ENCODE measurements at regions not wholly inside any gene's neighbourhood (a gene's known extent, or its start where the extent isn't known, plus 50 kb on each side); places are given as distances from the start of the nearest gene placed in this dataset.
A peak's percentile ranks its signal among the peaks of the same experiment; 100 is the strongest.

GRCh38 chr6:40722553-40723258 lies 135.5 kb upstream of the LRFN2 start:
- TF ChIP-seq, protein P1, sequence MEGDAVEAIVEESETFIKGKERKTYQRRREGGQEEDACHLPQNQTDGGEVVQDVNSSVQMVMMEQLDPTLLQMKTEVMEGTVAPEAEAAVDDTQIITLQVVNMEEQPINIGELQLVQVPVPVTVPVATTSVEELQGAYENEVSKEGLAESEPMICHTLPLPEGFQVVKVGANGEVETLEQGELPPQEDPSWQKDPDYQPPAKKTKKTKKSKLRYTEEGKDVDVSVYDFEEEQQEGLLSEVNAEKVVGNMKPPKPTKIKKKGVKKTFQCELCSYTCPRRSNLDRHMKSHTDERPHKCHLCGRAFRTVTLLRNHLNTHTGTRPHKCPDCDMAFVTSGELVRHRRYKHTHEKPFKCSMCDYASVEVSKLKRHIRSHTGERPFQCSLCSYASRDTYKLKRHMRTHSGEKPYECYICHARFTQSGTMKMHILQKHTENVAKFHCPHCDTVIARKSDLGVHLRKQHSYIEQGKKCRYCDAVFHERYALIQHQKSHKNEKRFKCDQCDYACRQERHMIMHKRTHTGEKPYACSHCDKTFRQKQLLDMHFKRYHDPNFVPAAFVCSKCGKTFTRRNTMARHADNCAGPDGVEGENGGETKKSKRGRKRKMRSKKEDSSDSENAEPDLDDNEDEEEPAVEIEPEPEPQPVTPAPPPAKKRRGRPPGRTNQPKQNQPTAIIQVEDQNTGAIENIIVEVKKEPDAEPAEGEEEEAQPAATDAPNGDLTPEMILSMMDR (conservative IDR thresholded peaks at IDR 0.05; ENCODE audit: low read depth, low read length): peak; percentile 5
- DNase-seq (ENCODE audit: low read depth): peak; percentile 73
- H3K4me3 ChIP-seq (ENCODE audit: low read depth, low read length): no peak overlapping the region

DNA sequence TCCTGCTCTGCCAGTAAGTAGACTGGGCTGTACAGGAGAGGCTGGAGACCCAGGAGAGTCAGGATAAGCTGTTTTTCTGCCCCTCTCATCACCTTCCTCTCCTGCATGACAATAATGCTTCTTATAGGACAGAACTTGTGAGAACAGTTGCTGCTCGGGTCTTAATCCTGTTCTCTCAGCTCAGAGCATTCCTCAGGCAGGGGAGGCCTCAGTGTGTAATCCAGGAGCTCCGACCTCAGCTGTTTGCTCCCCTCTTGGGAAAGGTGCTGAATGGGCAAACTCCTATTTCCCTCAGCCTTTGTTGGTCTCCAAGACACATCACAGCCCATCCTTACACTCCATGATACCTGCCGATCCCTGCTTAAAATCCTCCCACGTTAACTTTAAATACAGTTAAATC lies 134.9 kb upstream of the LRFN2 start:
- H3K4me3 ChIP-seq (ENCODE audit: low read depth, low read length): no peak overlapping the region
- DNase-seq (ENCODE audit: low read depth): peak; percentile 3
- TF ChIP-seq, protein P1 (conservative IDR thresholded peaks at IDR 0.05; ENCODE audit: low read depth, low read length): no peak

DNA sequence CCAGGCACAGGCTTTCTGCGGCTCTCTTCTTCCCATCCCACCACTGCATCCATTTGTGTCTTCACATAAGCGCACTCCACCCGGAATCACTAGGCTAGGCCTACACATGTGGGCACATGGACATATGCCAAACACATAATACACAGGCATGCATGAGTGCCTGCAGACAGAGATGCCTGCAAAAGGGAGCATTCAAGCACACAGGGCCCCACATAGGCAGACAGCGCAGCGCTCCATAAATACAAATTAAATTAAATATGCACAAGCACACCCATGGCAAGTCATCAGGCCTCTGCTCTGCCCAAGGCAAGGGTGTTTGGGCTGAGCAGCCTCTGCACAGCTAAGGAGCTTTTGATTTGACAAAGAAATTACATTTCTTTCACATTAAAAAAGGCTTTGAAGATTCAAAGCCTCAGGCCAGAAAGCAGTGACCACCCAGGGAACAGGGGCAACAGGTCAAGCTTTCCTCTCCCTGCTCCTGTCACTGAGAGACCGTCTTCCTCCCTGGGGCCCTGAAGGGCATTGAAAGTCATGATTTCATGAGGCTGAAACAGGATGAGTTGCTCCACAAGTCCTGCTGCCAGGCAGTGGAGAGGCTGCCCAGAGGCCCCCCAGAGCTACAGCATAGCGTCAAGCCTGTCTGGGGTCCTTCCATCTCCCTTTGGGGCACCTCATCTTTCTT lies 134.2 kb upstream of the LRFN2 start:
- no peak overlapping the region for H3K4me3 ChIP-seq (ENCODE audit: low read depth, low read length)
- DNase-seq (ENCODE audit: low read depth): no peak
- TF ChIP-seq, protein P1 (conservative IDR thresholded peaks at IDR 0.05; ENCODE audit: low read depth, low read length): no peak

- DNase-seq (ENCODE audit: low read depth): no peak
- H3K4me3 ChIP-seq (ENCODE audit: low read depth, low read length): no peak overlapping the region
Measured at GRCh38 chr6:40720375-40720748, 133.2 kb upstream of the LRFN2 start.

DNA sequence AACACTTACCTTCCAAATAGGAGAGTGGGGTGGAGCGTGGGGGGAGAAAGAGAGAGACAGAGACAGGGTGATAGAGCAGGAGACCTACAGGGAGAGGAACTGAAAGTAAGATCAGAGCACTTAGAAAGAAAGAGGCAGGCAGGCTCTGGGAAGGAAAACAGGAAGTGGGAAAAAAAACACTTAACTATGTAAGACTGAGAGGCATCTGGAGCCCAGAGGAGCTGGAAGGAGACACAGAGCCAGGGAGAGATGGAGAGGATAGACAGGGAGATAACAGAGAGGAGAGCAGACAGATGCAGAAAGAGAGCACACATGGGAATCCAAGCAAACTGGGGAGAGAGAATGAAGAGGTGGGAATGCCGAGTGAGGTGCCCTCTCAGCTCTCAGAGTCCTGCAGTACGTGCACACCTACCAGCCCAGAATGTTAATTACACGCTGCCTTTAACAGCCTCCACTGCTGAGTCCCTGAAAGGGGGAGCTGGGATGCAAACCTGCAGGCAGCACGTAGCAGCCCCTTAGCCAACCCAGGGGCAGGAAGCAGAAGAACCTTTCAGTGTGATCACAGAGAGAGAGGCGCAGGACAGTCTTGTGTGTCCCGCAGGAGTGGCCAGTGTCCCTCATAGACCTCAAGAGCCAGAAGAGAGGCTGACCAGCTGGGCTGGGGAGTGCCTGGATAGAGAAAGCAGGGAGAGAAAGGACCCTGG lies 132.7 kb upstream of the LRFN2 start:
- no peak overlapping the region for H3K4me3 ChIP-seq (ENCODE audit: low read depth, low read length)
- no peak for DNase-seq (ENCODE audit: low read depth)

More at GRCh38 chr6:40720375-40720748, 133.2 kb upstream of the LRFN2 start:
- TF ChIP-seq, protein P1 (conservative IDR thresholded peaks at IDR 0.05; ENCODE audit: low read depth, low read length): no peak

DNA sequence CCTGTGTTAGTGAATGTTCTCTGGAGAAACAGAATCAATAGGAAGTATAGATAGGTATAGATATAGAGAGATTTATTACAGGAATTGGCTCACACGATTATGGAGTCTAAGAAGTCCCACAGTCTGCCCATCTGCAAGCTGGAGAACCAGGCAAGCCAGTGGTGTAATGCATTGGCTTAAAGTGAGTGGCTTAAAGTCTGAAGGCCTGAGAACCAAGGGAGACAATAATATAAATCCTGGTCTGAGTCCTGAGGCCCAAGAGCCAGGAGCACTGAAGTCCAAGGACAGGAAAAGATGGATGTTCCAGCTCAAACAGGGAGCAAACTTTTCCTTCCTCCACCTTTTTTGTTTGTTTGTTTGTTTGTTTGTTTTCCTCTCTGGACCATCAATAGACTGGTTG lies 131.2 kb upstream of the LRFN2 start:
- TF ChIP-seq, protein P1 (conservative IDR thresholded peaks at IDR 0.05; ENCODE audit: low read depth, low read length): no peak
- no peak overlapping the region for H3K4me3 ChIP-seq (ENCODE audit: low read depth, low read length)
- DNase-seq (ENCODE audit: low read depth): no peak

More for the DNA sequence above, 132.7 kb upstream of the LRFN2 start:
- TF ChIP-seq, protein P1 (conservative IDR thresholded peaks at IDR 0.05; ENCODE audit: low read depth, low read length): no peak
